HCT116 (cell line): ENCODE measurements at regions not wholly inside any gene's neighbourhood (a gene's known extent, or its start where the extent isn't known, plus 50 kb on each side); places are given as distances from the start of the nearest gene placed in this dataset.

Experiments
- ATAC-seq: fragments of 200-7000 bp; cut with Tn5 transposase; 2 replicates; pipeline ENCODE4 v1.9.1; 2020; ENCODE audit warnings: mild to moderate bottlenecking, moderate library complexity
- BruUV-seq: library from RNA; stranded (reverse); fragments of 400-500 nt; replicated peaks from 2 replicates; lab custom pipeline; 2021; lab: Mats Ljungman, UMichigan
- CTCF ChIA-PET: fragments of 300-600 bp; sonication (Branson Sonifier 250); formaldehyde crosslinking; loops from one replicate; lab custom pipeline; 2021; ENCODE audit warnings: antibody characterized with exemption; lab: Charles Lee
- POLR2A ChIA-PET: fragments of 300-600, 350-600 bp; sonication (Branson Sonifier 250); formaldehyde crosslinking; loops from one replicate; lab custom pipeline; 2021; ENCODE audit warnings: antibody characterized with exemption; lab: Charles Lee
- RAD21 ChIA-PET, 2 experiments: fragments of 300-600 bp; sonication (Branson Sonifier 250); formaldehyde crosslinking; loops; one replicate each; lab custom pipeline; 2023; ENCODE audit warnings: low total read pairs in 2 of 2; ENCODE audit not compliant: uncharacterized antibody in 2 of 2, unreplicated experiment in 2 of 2, low non-redundant PET in 1 of 2; lab: Charles Lee
- DNase-seq: peaks from one replicate; pipeline ENCODE4 v3.0.0-alpha.2; 2010; ENCODE audit warnings: low read depth, low spot score
- H2AFZ ChIP-seq: fragments of 200-600 bp; shearing (Covaris generic), sonication (generic); 2 replicates; pipeline ENCODE4 v1.6.1; 2017; ENCODE audit warnings: low read depth, mixed run types, mixed read lengths, antibody characterized with exemption, low read length; ENCODE audit not compliant: poor library complexity, severe bottlenecking
- H3K27ac ChIP-seq: 2 replicates; pipeline ENCODE4 v1.5.1; 2012; ENCODE audit warnings: low read depth, low read length
- H3K27me3 ChIP-seq: fragments of 200-600 bp; sonication (generic); 2 replicates; pipeline ENCODE4 v1.6.1; 2016; ENCODE audit warnings: mixed run types, low read length, mixed read lengths; ENCODE audit not compliant: insufficient read depth
- H3K36me3 ChIP-seq, 2 experiments: fragments of 200-500 bp in 1 of 2; fragments of 200-600 bp in 1 of 2; sonication (Bioruptor generic) in 1 of 2; sonication (generic) in 1 of 2; 2 replicates each; pipeline versions ENCODE4 v1.5.1 to v1.6.1; 2014 to 2016; ENCODE audit warnings: low read length in 2 of 2, inconsistent platforms in 1 of 2, mixed read lengths in 1 of 2, mixed run types in 1 of 2; ENCODE audit not compliant: insufficient read depth in 2 of 2, control insufficient read depth in 1 of 2
- H3K4me1 ChIP-seq, 2 experiments: fragments of 200-600 bp in 1 of 2; sonication (generic) in 1 of 2; 2 replicates each; pipeline versions ENCODE4 v1.5.1 to v1.6.1; 2012 to 2017; ENCODE audit warnings: low read length in 2 of 2, inconsistent platforms in 1 of 2, mild to moderate bottlenecking in 1 of 2, mixed read lengths in 1 of 2, mixed run types in 1 of 2, moderate library complexity in 1 of 2; ENCODE audit not compliant: insufficient read depth in 2 of 2, control insufficient read depth in 1 of 2
- H3K4me2 ChIP-seq: fragments of 200-600 bp; sonication (generic); 2 replicates; pipeline ENCODE4 v1.6.1; 2017; ENCODE audit warnings: mixed run types, low read length, mixed read lengths
- H3K4me3 ChIP-seq, 2 experiments: fragments of 200-600 bp in 1 of 2; sonication (generic) in 1 of 2; replicated peaks in 1 of 2; 2 replicates each; pipeline ENCODE4 v1.5.1; 2011 to 2016; ENCODE audit warnings: low read length in 2 of 2, control low read depth in 1 of 2, low read depth in 1 of 2, mild to moderate bottlenecking in 1 of 2, mixed read lengths in 1 of 2, mixed run types in 1 of 2
- H3K79me2 ChIP-seq: fragments of 200-600 bp; sonication (generic); 2 replicates; pipeline ENCODE4 v1.6.1; 2017; ENCODE audit warnings: mild to moderate bottlenecking, mixed run types, low read length, moderate library complexity, mixed read lengths; ENCODE audit not compliant: insufficient read depth
- H3K9ac ChIP-seq: fragments of 200-600 bp; sonication (generic); 2 replicates; pipeline ENCODE4 v1.6.1; 2016; ENCODE audit warnings: low read length, mixed read lengths
- H3K9me2 ChIP-seq: fragments of 200-600 bp; sonication (generic), shearing (Covaris generic); 2 replicates; pipeline ENCODE4 v1.6.1; 2017; ENCODE audit warnings: mixed run types, mild to moderate bottlenecking, moderate library complexity; ENCODE audit not compliant: insufficient read depth
- H3K9me3 ChIP-seq, 2 experiments: fragments of 200-500 bp in 1 of 2; fragments of 200-600 bp in 1 of 2; sonication (Bioruptor generic) in 1 of 2; sonication (generic) in 1 of 2; 2 replicates each; pipeline ENCODE4 v1.6.1; 2014 to 2017; ENCODE audit warnings: low read length in 2 of 2, mixed read lengths in 2 of 2, inconsistent platforms in 1 of 2, low read depth in 1 of 2, mild to moderate bottlenecking in 1 of 2, mixed run types in 1 of 2, moderate library complexity in 1 of 2; ENCODE audit not compliant: control insufficient read depth in 1 of 2, insufficient read depth in 1 of 2
- H4K20me1 ChIP-seq: fragments of 200-600 bp; sonication (generic), shearing (Covaris generic); 2 replicates; pipeline ENCODE4 v1.6.1; 2017; ENCODE audit warnings: mixed run types, mild to moderate bottlenecking, moderate library complexity; ENCODE audit not compliant: insufficient read depth
- ATF3 ChIP-seq: IDR thresholded peaks from 2 replicates; pipeline ENCODE4 v1.6.1; 2012
- CBX3 ChIP-seq: IDR thresholded peaks from 2 replicates; pipeline ENCODE4 v1.6.1; 2012; ENCODE audit warnings: low read depth
- CEBPB ChIP-seq: IDR thresholded peaks from 2 replicates; pipeline ENCODE4 v1.6.1; 2012; ENCODE audit warnings: low read depth
- EGR1 ChIP-seq: IDR thresholded peaks from 2 replicates; pipeline ENCODE4 v1.6.1; 2012; ENCODE audit warnings: low read depth
- ELF1 ChIP-seq: IDR thresholded peaks from 2 replicates; pipeline ENCODE4 v1.6.1; 2012; ENCODE audit warnings: low read depth, borderline replicate concordance
- EZH2 ChIP-seq: fragments of 200-600 bp; sonication (generic); IDR thresholded peaks from 2 replicates; pipeline ENCODE4 v1.6.1; 2017; ENCODE audit warnings: antibody characterized with exemption, mixed run types
- EZH2phosphoT487 ChIP-seq: fragments of 200-600 bp; IDR thresholded peaks from 2 replicates; pipeline ENCODE4 v1.6.1; 2018; ENCODE audit warnings: antibody characterized with exemption, borderline replicate concordance
- FOSL1 ChIP-seq: IDR thresholded peaks from 2 replicates; pipeline ENCODE4 v1.6.1; 2012; ENCODE audit warnings: low read depth
- JUND ChIP-seq: IDR thresholded peaks from 2 replicates; pipeline ENCODE4 v1.6.1; 2012
- POLR2A ChIP-seq: IDR thresholded peaks from 2 replicates; pipeline ENCODE4 v1.7.0; 2011; ENCODE audit warnings: borderline replicate concordance; ENCODE audit not compliant: insufficient read depth, insufficient read length; ENCODE audit errors: extremely low read depth
- RAD21 ChIP-seq: IDR thresholded peaks from 2 replicates; pipeline ENCODE4 v1.6.1; 2012; ENCODE audit warnings: low read depth, mild to moderate bottlenecking
- REST ChIP-seq: IDR thresholded peaks from 2 replicates; pipeline ENCODE4 v1.6.1; 2012; ENCODE audit warnings: low read depth
- SIN3A ChIP-seq: IDR thresholded peaks from 2 replicates; pipeline ENCODE4 v1.6.1; 2012; ENCODE audit warnings: low read depth
- SP1 ChIP-seq: IDR thresholded peaks from 2 replicates; pipeline ENCODE4 v1.6.1; 2012; ENCODE audit warnings: low read depth
- SRF ChIP-seq: IDR thresholded peaks from 2 replicates; pipeline ENCODE4 v1.6.1; 2012; ENCODE audit warnings: low read depth
- TCF7L2 ChIP-seq: IDR thresholded peaks from 2 replicates; pipeline ENCODE4 v1.7.0; 2011; ENCODE audit warnings: borderline replicate concordance, inconsistent platforms; ENCODE audit not compliant: insufficient read depth, insufficient read length; ENCODE audit errors: extremely low read depth
- YY1 ChIP-seq: IDR thresholded peaks from 2 replicates; pipeline ENCODE4 v1.6.1; 2011; ENCODE audit warnings: low read length, low read depth, moderate library complexity, mild to moderate bottlenecking; ENCODE audit not compliant: insufficient replicate concordance; ENCODE audit errors: extremely low read depth
- ZFX ChIP-seq: fragments of 450-650 bp; IDR thresholded peaks from 2 replicates; pipeline ENCODE4 v1.6.1; 2017
- ZNF274 ChIP-seq: fragments of 200-500 bp; sonication (Bioruptor generic); IDR thresholded peaks from 2 replicates; pipeline ENCODE4 v1.6.1; 2014; ENCODE audit warnings: mild to moderate bottlenecking, low read depth, low read length, inconsistent platforms
- intact Hi-C: fragments of 100-400 bp; cut with micrococcal nuclease; formaldehyde crosslinking; loops from 2 replicates; pipeline ENCODE4 v1.10.0; 2022
- TF ChIP-seq, protein P1 (sequence below), 3 experiments: fragments of 200-600 bp in 1 of 3; sonication (generic) in 1 of 3; IDR thresholded peaks in 2 of 3; conservative IDR thresholded peaks in 1 of 3; 2 replicates each; pipeline ENCODE4 v1.5.1; 2012 to 2017; ENCODE audit warnings: low read depth in 2 of 3, low read length in 2 of 3, antibody characterized with exemption in 1 of 3, borderline replicate concordance in 1 of 3, control low read depth in 1 of 3, mild to moderate bottlenecking in 1 of 3, mixed read lengths in 1 of 3, mixed run types in 1 of 3, moderate library complexity in 1 of 3; ENCODE audit not compliant: insufficient read depth in 1 of 3
- TF ChIP-seq, protein P2 (sequence below): IDR thresholded peaks from 2 replicates; pipeline ENCODE4 v1.6.1; 2012
- TF ChIP-seq, protein P3 (sequence below): IDR thresholded peaks from 2 replicates; pipeline ENCODE4 v1.6.1; 2011; ENCODE audit warnings: mild to moderate bottlenecking, low read length, moderate library complexity; ENCODE audit not compliant: insufficient replicate concordance; ENCODE audit errors: extremely low read depth

DNA sequence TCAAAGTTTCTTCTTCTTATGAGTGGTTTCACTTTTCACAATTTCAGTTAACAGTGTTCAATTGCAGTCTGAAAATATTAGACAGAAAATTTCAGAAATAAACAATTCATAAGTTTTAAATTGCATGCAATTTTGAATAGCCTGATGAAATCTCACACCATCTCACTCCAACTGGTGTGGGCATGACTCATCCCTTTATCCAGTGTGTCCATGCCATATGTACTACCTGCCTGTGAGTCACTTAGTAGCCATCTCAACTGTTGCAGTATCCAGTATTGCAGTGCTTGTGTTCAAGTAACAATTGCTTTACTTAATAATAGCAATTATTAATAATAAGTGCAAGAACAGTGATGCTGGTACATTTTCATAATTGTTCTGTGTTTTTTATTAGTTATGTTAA lies 1202.5 kb downstream of the DSC3 start:
- H3K4me3 ChIP-seq: no peak overlapping the region
- H3K9me2 ChIP-seq: no peaks in the 10 kb centered on the region
- CTCF ChIA-PET: no interaction called here
- no peaks in the 10 kb centered on the region for H4K20me1 ChIP-seq
- peak; percentile 42 for DNase-seq
- no peaks in the 10 kb centered on the region for H3K79me2 ChIP-seq
- H2AFZ ChIP-seq: no peak overlapping the region
- peak; percentile 67; the same call in 1 of the 2 replicates for ATAC-seq
- H3K36me3 ChIP-seq: no peaks in the 10 kb centered on the region
- no peak overlapping the region; the same call in 1 of the 2 replicates for H3K4me2 ChIP-seq
- H3K27me3 ChIP-seq: no peaks in the 10 kb centered on the region
- RAD21 ChIA-PET: no interaction called here
- no peak overlapping the region for H3K9ac ChIP-seq
- H3K9me3 ChIP-seq: no peaks in the 10 kb centered on the region; a peak in 1 of 4 replicates
- BruUV-seq: no TSS peak
- POLR2A ChIA-PET: no interaction called here
- no peak overlapping the region for H3K27ac ChIP-seq
- intact Hi-C loops: no loop called here
- peaks cover 0 to 8% of the 10 kb centered on the region in 2 experiments; a peak in 2 of 4 replicates for H3K4me1 ChIP-seq
- TF ChIP-seq CBX3: peak; percentile 45; the same call in 1 of the 2 replicates
- TF ChIP-seq SRF: no peak
- TF ChIP-seq SP1: 0 out of 2 replicates have a peak, but pooled peaks have one; percentile 25
- TF ChIP-seq, protein P1, sequence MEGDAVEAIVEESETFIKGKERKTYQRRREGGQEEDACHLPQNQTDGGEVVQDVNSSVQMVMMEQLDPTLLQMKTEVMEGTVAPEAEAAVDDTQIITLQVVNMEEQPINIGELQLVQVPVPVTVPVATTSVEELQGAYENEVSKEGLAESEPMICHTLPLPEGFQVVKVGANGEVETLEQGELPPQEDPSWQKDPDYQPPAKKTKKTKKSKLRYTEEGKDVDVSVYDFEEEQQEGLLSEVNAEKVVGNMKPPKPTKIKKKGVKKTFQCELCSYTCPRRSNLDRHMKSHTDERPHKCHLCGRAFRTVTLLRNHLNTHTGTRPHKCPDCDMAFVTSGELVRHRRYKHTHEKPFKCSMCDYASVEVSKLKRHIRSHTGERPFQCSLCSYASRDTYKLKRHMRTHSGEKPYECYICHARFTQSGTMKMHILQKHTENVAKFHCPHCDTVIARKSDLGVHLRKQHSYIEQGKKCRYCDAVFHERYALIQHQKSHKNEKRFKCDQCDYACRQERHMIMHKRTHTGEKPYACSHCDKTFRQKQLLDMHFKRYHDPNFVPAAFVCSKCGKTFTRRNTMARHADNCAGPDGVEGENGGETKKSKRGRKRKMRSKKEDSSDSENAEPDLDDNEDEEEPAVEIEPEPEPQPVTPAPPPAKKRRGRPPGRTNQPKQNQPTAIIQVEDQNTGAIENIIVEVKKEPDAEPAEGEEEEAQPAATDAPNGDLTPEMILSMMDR (IDR thresholded peaks at IDR 0.05 in 2 of 3, conservative IDR thresholded peaks at IDR 0.05 in 1 of 3; ENCODE audit: borderline replicate concordance in 1 of 3, insufficient read depth in 1 of 3, low read depth in 2 of 3, low read length in 2 of 3): no peak
- no peak for TF ChIP-seq ZNF274
- TF ChIP-seq CEBPB: peak; percentile 57
- TF ChIP-seq, protein P2, sequence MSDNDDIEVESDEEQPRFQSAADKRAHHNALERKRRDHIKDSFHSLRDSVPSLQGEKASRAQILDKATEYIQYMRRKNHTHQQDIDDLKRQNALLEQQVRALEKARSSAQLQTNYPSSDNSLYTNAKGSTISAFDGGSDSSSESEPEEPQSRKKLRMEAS: peak; percentile 41; the same call in 1 of the 2 replicates
- TF ChIP-seq, protein P3, sequence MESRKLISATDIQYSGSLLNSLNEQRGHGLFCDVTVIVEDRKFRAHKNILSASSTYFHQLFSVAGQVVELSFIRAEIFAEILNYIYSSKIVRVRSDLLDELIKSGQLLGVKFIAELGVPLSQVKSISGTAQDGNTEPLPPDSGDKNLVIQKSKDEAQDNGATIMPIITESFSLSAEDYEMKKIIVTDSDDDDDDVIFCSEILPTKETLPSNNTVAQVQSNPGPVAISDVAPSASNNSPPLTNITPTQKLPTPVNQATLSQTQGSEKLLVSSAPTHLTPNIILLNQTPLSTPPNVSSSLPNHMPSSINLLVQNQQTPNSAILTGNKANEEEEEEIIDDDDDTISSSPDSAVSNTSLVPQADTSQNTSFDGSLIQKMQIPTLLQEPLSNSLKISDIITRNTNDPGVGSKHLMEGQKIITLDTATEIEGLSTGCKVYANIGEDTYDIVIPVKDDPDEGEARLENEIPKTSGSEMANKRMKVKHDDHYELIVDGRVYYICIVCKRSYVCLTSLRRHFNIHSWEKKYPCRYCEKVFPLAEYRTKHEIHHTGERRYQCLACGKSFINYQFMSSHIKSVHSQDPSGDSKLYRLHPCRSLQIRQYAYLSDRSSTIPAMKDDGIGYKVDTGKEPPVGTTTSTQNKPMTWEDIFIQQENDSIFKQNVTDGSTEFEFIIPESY: no peak
- no peak for TF ChIP-seq ELF1
- TF ChIP-seq EZH2: no peak
- TF ChIP-seq RAD21: no peak
- TF ChIP-seq JUND: peak; percentile 71
- TF ChIP-seq FOSL1: peak; percentile 59
- no peak for TF ChIP-seq YY1
- TF ChIP-seq POLR2A: no peak
- TF ChIP-seq TCF7L2: no peak
- TF ChIP-seq ZFX: no peak
- no peak for TF ChIP-seq EZH2phosphoT487
- TF ChIP-seq SIN3A: no peak
- TF ChIP-seq ATF3: 0 out of 2 replicates have a peak, but pooled peaks have one; percentile 22
- no peak for TF ChIP-seq REST
- no peak for TF ChIP-seq EGR1
